ENCODE measurements at regions not wholly inside any gene's neighbourhood (a gene's known extent, or its start where the extent isn't known, plus 50 kb on each side); places are given as distances from the start of the nearest gene placed in this dataset.

DNA sequence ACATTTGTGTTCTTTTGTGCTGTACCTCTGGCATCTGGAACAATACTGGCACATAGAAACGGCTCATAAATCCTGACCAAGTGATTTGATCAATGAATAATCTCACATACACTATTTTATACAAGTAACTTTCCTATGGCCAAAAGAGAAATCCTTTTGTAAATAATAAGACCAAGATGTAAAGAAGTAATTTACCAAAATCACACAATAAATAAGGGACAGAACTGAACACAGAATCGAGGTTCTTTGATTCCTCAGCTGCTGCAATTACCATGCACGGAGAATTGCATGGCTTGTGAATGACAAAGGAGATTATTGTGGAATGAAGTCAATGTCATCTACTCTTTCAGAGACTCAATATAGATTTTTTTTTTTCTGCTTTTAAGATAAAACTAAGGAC is 576.8 kb upstream of the SMIM31 start:
- H3K9ac ChIP-seq (ENCODE audit: low read length in 2 of 2): no peak overlapping the region
- no peak overlapping the region for H3K4me3 ChIP-seq (ENCODE audit: low read length in 2 of 2)
- no peaks in the 10 kb centered on the region for H3K36me3 ChIP-seq (ENCODE audit: control insufficient read depth in 2 of 2, insufficient read depth in 2 of 2, low read length in 2 of 2)
- no peaks in the 10 kb centered on the region for H3K4me1 ChIP-seq (ENCODE audit: control insufficient read depth, insufficient read depth, low read length)
- no peaks in the 10 kb centered on the region for H3K27me3 ChIP-seq (ENCODE audit: control insufficient read depth in 1 of 2, insufficient read depth in 2 of 2, low read length in 2 of 2)
- H3K9me3 ChIP-seq (ENCODE audit: control insufficient read depth in 2 of 2, low read length in 2 of 2): no peaks in the 10 kb centered on the region
- H3K27ac ChIP-seq (ENCODE audit: low read length): no peak overlapping the region

- Histone ChIP-seq H3K36me3 (ENCODE audit: control insufficient read depth in 2 of 2, insufficient read depth in 2 of 2, low read length in 2 of 2) (no peaks in the 10 kb centered on the region), H3K9ac (ENCODE audit: low read length in 2 of 2) (no peak overlapping the region), H3K27me3 (ENCODE audit: control insufficient read depth in 1 of 2, insufficient read depth in 2 of 2, low read length in 2 of 2) (no peaks in the 10 kb centered on the region), H3K4me1 (ENCODE audit: control insufficient read depth, insufficient read depth, low read length) (no peaks in the 10 kb centered on the region), H3K4me3 (ENCODE audit: low read length in 2 of 2) (no peak overlapping the region), H3K9me3 (ENCODE audit: control insufficient read depth in 2 of 2, low read length in 2 of 2) (no peaks in the 10 kb centered on the region), H3K27ac (ENCODE audit: low read length) (no peak overlapping the region)
Observed at GRCh38 chr4:164177753-164178152, 576.2 kb upstream of the SMIM31 start.

DNA sequence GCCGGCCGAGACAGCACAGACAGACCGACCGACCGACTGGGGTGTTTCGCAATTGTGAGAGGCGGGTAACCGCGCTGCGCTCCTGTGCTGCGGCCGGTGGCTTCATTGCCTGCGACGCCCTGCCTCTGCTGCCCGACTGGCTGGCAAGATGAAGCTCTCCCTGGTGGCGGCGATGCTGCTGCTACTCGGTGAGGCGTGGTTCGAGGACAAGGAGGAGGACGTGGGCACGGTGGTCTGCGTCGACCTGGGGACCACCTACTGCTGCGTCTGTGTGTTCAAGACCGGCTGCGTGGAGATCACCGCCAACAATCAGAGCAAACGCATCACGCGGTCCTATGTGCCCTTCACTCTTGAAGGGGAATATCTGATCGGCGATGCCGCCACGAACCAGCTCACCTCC is 565.7 kb upstream of the SMIM31 start:
- Histone ChIP-seq H3K4me1 (ENCODE audit: control insufficient read depth, insufficient read depth, low read length) (no peaks in the 10 kb centered on the region), H3K9me3 (ENCODE audit: control insufficient read depth in 2 of 2, low read length in 2 of 2) (no peaks in the 10 kb centered on the region), H3K27ac (ENCODE audit: low read length) (no peak overlapping the region), H3K9ac (ENCODE audit: low read length in 2 of 2) (no peak overlapping the region), H3K27me3 (ENCODE audit: control insufficient read depth in 1 of 2, insufficient read depth in 2 of 2, low read length in 2 of 2) (no peaks in the 10 kb centered on the region), H3K4me3 (ENCODE audit: low read length in 2 of 2) (no peak overlapping the region), H3K36me3 (ENCODE audit: control insufficient read depth in 2 of 2, insufficient read depth in 2 of 2, low read length in 2 of 2) (no peaks in the 10 kb centered on the region)

- Histone ChIP-seq H3K36me3 (ENCODE audit: control insufficient read depth in 2 of 2, insufficient read depth in 2 of 2, low read length in 2 of 2) (no peaks in the 10 kb centered on the region), H3K27me3 (ENCODE audit: control insufficient read depth in 1 of 2, insufficient read depth in 2 of 2, low read length in 2 of 2) (no peaks in the 10 kb centered on the region), H3K4me1 (ENCODE audit: control insufficient read depth, insufficient read depth, low read length) (no peaks in the 10 kb centered on the region), H3K4me3 (ENCODE audit: low read length in 2 of 2) (no peak overlapping the region), H3K9ac (ENCODE audit: low read length in 2 of 2) (no peak overlapping the region), H3K9me3 (ENCODE audit: control insufficient read depth in 2 of 2, low read length in 2 of 2) (no peaks in the 10 kb centered on the region), H3K27ac (ENCODE audit: low read length) (no peak overlapping the region)
Observed at GRCh38 chr4:164192844-164193243, 561.1 kb upstream of the SMIM31 start.

DNA sequence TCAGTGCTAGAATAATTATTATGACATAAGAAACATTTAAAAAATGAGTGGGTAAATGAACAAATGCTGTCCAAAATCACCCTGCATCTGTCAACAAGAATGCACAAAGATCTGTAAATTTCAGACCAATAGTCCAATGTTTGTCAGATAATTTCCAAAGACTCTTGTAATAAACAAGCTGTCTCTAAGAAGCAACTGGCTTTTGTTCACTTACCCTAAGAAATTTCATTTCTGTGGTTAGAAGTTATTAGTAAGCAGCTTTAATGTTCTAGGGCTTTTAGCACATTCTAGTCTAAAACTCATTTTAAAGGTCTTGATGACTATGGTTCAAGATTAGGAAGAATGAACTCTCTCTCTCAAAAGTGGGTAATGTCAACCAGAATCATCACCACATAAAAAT is 560.3 kb upstream of the SMIM31 start:
- Histone ChIP-seq H3K36me3 (ENCODE audit: control insufficient read depth in 2 of 2, insufficient read depth in 2 of 2, low read length in 2 of 2) (no peaks in the 10 kb centered on the region), H3K4me3 (ENCODE audit: low read length in 2 of 2) (no peak overlapping the region), H3K9ac (ENCODE audit: low read length in 2 of 2) (no peak overlapping the region), H3K4me1 (ENCODE audit: control insufficient read depth, insufficient read depth, low read length) (no peaks in the 10 kb centered on the region), H3K27me3 (ENCODE audit: control insufficient read depth in 1 of 2, insufficient read depth in 2 of 2, low read length in 2 of 2) (no peaks in the 10 kb centered on the region), H3K27ac (ENCODE audit: low read length) (no peak overlapping the region), H3K9me3 (ENCODE audit: control insufficient read depth in 2 of 2, low read length in 2 of 2) (no peaks in the 10 kb centered on the region)

- Histone ChIP-seq H3K9me3 (ENCODE audit: control insufficient read depth in 2 of 2, low read length in 2 of 2) (no peaks in the 10 kb centered on the region), H3K27ac (ENCODE audit: low read length) (no peak overlapping the region), H3K4me3 (ENCODE audit: low read length in 2 of 2) (no peak overlapping the region), H3K36me3 (ENCODE audit: control insufficient read depth in 2 of 2, insufficient read depth in 2 of 2, low read length in 2 of 2) (no peaks in the 10 kb centered on the region), H3K27me3 (ENCODE audit: control insufficient read depth in 1 of 2, insufficient read depth in 2 of 2, low read length in 2 of 2) (no peaks in the 10 kb centered on the region), H3K4me1 (ENCODE audit: control insufficient read depth, insufficient read depth, low read length) (no peaks in the 10 kb centered on the region), H3K9ac (ENCODE audit: low read length in 2 of 2) (no peak overlapping the region)
Observed at GRCh38 chr4:164197556-164197955, 556.4 kb upstream of the SMIM31 start.

DNA sequence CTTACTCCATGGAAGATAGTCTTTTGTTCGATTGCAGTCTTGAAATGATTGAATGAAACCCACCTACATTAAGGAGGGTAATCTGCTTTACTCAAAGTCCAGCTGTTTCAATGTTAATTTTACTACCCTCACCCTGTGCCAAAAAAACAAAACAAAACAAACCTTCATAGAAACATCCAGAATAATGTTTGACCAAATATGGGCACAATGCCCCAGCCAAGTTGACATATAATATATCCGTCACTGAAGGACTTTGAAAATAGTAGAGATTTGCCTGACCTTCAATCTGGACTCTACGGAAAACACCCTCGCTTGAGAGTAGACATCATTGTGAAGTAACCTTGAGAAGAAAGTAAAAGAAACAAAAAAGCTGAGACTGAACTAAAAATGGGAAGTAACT is 550.5 kb upstream of the SMIM31 start:
- Histone ChIP-seq H3K9ac (ENCODE audit: low read length in 2 of 2) (no peak overlapping the region), H3K9me3 (ENCODE audit: control insufficient read depth in 2 of 2, low read length in 2 of 2) (no peaks in the 10 kb centered on the region), H3K4me3 (ENCODE audit: low read length in 2 of 2) (no peak overlapping the region), H3K27ac (ENCODE audit: low read length) (no peak overlapping the region), H3K4me1 (ENCODE audit: control insufficient read depth, insufficient read depth, low read length) (no peaks in the 10 kb centered on the region), H3K27me3 (ENCODE audit: control insufficient read depth in 1 of 2, insufficient read depth in 2 of 2, low read length in 2 of 2) (no peaks in the 10 kb centered on the region), H3K36me3 (ENCODE audit: control insufficient read depth in 2 of 2, insufficient read depth in 2 of 2, low read length in 2 of 2) (no peaks in the 10 kb centered on the region)

DNA sequence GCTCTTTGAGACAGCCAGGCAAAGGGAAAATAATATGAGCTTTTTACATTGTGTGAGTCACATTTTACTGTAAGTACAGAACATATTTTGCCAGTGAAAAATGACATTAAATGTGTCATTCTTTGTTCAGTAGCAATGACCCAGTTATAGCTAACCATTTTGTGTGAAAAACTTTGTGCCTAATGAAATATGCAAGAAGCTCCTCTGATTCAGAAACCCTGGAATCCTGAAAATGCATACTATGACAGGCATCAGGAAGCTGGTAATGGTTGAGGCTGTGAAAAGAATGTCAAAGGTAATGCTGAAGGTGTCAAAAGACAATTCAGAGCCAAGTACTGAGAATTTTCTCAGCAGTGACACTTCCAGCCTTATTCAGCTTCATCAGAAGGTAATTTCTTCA is 549.5 kb upstream of the SMIM31 start:
- H3K27me3 ChIP-seq (ENCODE audit: control insufficient read depth in 1 of 2, insufficient read depth in 2 of 2, low read length in 2 of 2): no peaks in the 10 kb centered on the region
- H3K36me3 ChIP-seq (ENCODE audit: control insufficient read depth in 2 of 2, insufficient read depth in 2 of 2, low read length in 2 of 2): no peaks in the 10 kb centered on the region
- H3K4me3 ChIP-seq (ENCODE audit: low read length in 2 of 2): no peak overlapping the region
- no peak overlapping the region for H3K9ac ChIP-seq (ENCODE audit: low read length in 2 of 2)
- H3K4me1 ChIP-seq (ENCODE audit: control insufficient read depth, insufficient read depth, low read length): no peaks in the 10 kb centered on the region
- H3K27ac ChIP-seq (ENCODE audit: low read length): no peak overlapping the region
- H3K9me3 ChIP-seq (ENCODE audit: control insufficient read depth in 2 of 2, low read length in 2 of 2): no peaks in the 10 kb centered on the region

GRCh38 chr4:164207460-164207859 is 546.5 kb upstream of the SMIM31 start:
- H3K36me3 ChIP-seq (ENCODE audit: control insufficient read depth in 2 of 2, insufficient read depth in 2 of 2, low read length in 2 of 2): no peaks in the 10 kb centered on the region
- no peaks in the 10 kb centered on the region for H3K9me3 ChIP-seq (ENCODE audit: control insufficient read depth in 2 of 2, low read length in 2 of 2)
- H3K27ac ChIP-seq (ENCODE audit: low read length): no peak overlapping the region
- H3K27me3 ChIP-seq (ENCODE audit: control insufficient read depth in 1 of 2, insufficient read depth in 2 of 2, low read length in 2 of 2): no peaks in the 10 kb centered on the region
- no peak overlapping the region for H3K9ac ChIP-seq (ENCODE audit: low read length in 2 of 2)
- H3K4me3 ChIP-seq (ENCODE audit: low read length in 2 of 2): no peak overlapping the region
- no peaks in the 10 kb centered on the region for H3K4me1 ChIP-seq (ENCODE audit: control insufficient read depth, insufficient read depth, low read length)

- no peak overlapping the region for H3K9ac ChIP-seq (ENCODE audit: low read length in 2 of 2)
- no peaks in the 10 kb centered on the region for H3K4me1 ChIP-seq (ENCODE audit: control insufficient read depth, insufficient read depth, low read length)
- no peaks in the 10 kb centered on the region for H3K27me3 ChIP-seq (ENCODE audit: control insufficient read depth in 1 of 2, insufficient read depth in 2 of 2, low read length in 2 of 2)
- no peak overlapping the region for H3K4me3 ChIP-seq (ENCODE audit: low read length in 2 of 2)
- H3K27ac ChIP-seq (ENCODE audit: low read length): no peak overlapping the region
- H3K9me3 ChIP-seq (ENCODE audit: control insufficient read depth in 2 of 2, low read length in 2 of 2): no peaks in the 10 kb centered on the region
- no peaks in the 10 kb centered on the region for H3K36me3 ChIP-seq (ENCODE audit: control insufficient read depth in 2 of 2, insufficient read depth in 2 of 2, low read length in 2 of 2)
Observed at GRCh38 chr4:164210377-164210776, 543.6 kb upstream of the SMIM31 start.

DNA sequence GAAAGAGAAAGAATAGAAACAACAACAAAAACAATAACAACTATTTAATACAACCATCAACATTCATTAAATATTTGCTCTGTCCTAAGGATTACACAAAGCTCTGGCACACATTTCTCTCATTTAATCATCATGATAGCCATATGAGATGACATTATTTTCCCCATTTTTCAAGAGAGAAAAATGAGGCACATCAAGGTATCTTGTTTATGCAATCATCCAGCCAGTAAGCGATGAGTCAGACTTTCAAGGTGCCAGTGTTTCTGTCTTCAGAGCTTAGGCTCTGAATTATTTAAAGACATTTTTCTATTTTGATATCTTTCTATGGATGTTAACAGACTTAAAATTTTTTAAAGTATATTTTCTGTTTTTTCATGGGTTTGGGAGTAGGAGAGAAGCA is 541.8 kb upstream of the SMIM31 start:
- Histone ChIP-seq H3K9ac (ENCODE audit: low read length in 2 of 2) (no peak overlapping the region), H3K36me3 (ENCODE audit: control insufficient read depth in 2 of 2, insufficient read depth in 2 of 2, low read length in 2 of 2) (no peaks in the 10 kb centered on the region), H3K4me3 (ENCODE audit: low read length in 2 of 2) (no peak overlapping the region), H3K9me3 (ENCODE audit: control insufficient read depth in 2 of 2, low read length in 2 of 2) (no peaks in the 10 kb centered on the region), H3K27me3 (ENCODE audit: control insufficient read depth in 1 of 2, insufficient read depth in 2 of 2, low read length in 2 of 2) (no peaks in the 10 kb centered on the region), H3K27ac (ENCODE audit: low read length) (no peak overlapping the region), H3K4me1 (ENCODE audit: control insufficient read depth, insufficient read depth, low read length) (no peaks in the 10 kb centered on the region)

DNA sequence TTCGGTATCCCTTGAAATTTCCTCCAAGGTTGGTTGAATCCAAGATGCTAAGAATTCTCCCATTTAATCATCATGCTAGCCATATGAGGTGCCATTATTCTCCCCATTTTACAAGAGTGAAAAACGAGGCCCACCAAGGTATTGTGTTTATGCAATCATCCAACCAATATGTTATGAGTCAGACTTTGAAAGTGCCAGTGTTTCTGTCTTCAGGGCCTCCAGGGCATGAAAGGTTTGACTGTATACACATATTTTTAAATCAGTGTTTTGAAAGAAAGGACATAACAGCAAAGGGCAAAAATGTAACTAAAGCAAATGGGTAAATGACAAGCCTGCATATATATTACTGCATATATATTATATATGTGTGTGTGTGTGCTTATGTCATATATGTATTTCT is 541.2 kb upstream of the SMIM31 start:
- Histone ChIP-seq H3K27ac (ENCODE audit: low read length) (no peak overlapping the region), H3K27me3 (ENCODE audit: control insufficient read depth in 1 of 2, insufficient read depth in 2 of 2, low read length in 2 of 2) (no peaks in the 10 kb centered on the region), H3K9ac (ENCODE audit: low read length in 2 of 2) (no peak overlapping the region), H3K4me3 (ENCODE audit: low read length in 2 of 2) (no peak overlapping the region), H3K4me1 (ENCODE audit: control insufficient read depth, insufficient read depth, low read length) (no peaks in the 10 kb centered on the region), H3K36me3 (ENCODE audit: control insufficient read depth in 2 of 2, insufficient read depth in 2 of 2, low read length in 2 of 2) (no peaks in the 10 kb centered on the region), H3K9me3 (ENCODE audit: control insufficient read depth in 2 of 2, low read length in 2 of 2) (no peaks in the 10 kb centered on the region)
